GM12891 (cell line): ENCODE measurements at regions not wholly inside any gene's neighbourhood (a gene's known extent, or its start where the extent isn't known, plus 50 kb on each side); places are given as distances from the start of the nearest gene placed in this dataset.

ENCODE experiments used
- POLR2A ChIP-seq: IDR thresholded peaks from 2 replicates; pipeline ENCODE4 v1.6.1; 2011; ENCODE audit warnings: low read depth, low read length, control low read depth
- TAF1 ChIP-seq: IDR thresholded peaks from 2 replicates; pipeline ENCODE4 v1.6.1; 2011; ENCODE audit warnings: low read depth, low read length, control low read depth

GRCh38 chr10:20415684-20416083 is 481.4 kb downstream of the NEBL start:
- no peak for TF ChIP-seq POLR2A
- TF ChIP-seq TAF1: no peak
